Stimulated activated naive CD8-positive, alpha-beta T cell treated with anti-CD3 and anti-CD28 coated beads, Interleukin-15, Interleukin-2, amounts not matched to agents 100 ng/mL and 50 ng/mL, for 24 hours (primary cell): ENCODE measurements at regions not wholly inside any gene's neighbourhood (a gene's known extent, or its start where the extent isn't known, plus 50 kb on each side); places are given as distances from the start of the nearest gene placed in this dataset.

Experiments used
- H3K27ac Mint-ChIP-seq: one replicate; pipeline ENCODE4 v1.8.0; 2021; ENCODE audit warnings: mild to moderate bottlenecking, mixed read lengths
- H3K27me3 Mint-ChIP-seq: one replicate; pipeline ENCODE4 v1.8.0; 2021; ENCODE audit warnings: mixed read lengths
- H3K36me3 Mint-ChIP-seq: one replicate; pipeline ENCODE4 v1.8.0; 2021; ENCODE audit warnings: low read depth, mixed read lengths
- H3K4me1 Mint-ChIP-seq: one replicate; pipeline ENCODE4 v1.8.0; 2021; ENCODE audit warnings: low read depth, mixed read lengths
- H3K4me3 Mint-ChIP-seq: one replicate; pipeline ENCODE4 v1.8.0; 2021; ENCODE audit warnings: mild to moderate bottlenecking, mixed read lengths
- H3K9me3 Mint-ChIP-seq: one replicate; pipeline ENCODE4 v1.8.0; 2021; ENCODE audit warnings: mixed read lengths

DNA sequence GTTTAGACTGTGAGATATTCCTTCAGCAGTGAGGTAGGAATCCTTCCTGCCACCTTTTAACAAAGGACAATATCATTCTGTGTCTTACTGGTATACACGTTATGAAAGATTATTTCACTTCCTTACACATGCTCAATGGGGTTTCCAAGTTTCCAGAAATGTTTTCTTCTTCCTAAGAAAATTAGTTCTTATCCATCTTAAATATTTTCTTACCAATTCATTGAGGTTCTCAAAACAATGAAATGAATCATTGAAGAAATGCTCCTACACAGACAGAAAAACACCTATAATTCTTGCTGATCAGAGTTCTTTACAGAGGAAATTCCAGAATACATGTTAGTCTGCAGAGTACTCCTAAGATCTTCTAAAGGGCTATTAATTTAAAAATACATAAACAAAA is 51.4 kb upstream of the SEC61G start:
- no peaks in the 10 kb centered on the region for H3K27me3 Mint-ChIP-seq
- no peaks in the 10 kb centered on the region for H3K4me1 Mint-ChIP-seq
- no peaks in the 10 kb centered on the region for H3K36me3 Mint-ChIP-seq
- H3K9me3 Mint-ChIP-seq = no peaks in the 10 kb centered on the region
- H3K27ac Mint-ChIP-seq = no peak overlapping the region
- H3K4me3 Mint-ChIP-seq = no peak overlapping the region

DNA sequence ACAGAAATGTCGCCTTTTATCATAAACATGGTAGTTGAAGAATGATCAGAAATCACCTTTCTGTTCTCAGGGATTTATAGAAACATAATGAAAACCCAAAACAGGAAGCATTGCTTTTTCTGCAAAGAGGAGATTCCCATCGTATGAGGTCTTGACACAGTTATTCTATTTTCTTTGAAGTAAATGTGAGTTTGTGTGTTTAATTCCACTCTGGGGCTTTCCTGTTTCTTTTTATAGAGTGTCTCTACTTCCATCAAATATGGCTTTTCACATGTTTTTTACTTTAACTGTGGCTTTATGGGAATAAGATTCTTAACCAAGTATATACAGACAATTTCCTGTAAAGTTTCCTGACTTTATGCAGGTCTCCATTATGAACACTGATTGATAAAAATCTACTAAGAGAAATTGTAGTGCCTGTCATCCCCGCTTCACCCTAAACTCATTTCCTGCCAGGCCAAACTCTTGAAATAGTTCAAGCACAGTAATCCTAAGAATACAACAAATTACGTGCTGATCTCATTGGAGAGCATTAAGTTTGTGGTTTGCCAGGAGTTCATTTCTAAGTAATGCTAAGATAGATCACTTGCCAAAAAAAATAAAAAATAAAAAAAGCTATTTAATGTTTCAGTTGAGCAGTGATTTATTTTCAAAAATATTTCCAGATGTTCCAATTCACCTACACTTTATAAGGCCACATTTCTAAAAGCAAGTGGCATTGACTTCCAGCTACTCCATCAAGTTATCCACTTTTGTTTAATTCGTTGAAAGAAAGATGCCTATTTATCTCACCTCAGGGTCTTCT is 52.2 kb upstream of the SEC61G start:
- H3K4me1 Mint-ChIP-seq = no peaks in the 10 kb centered on the region
- H3K9me3 Mint-ChIP-seq = no peaks in the 10 kb centered on the region
- no peak overlapping the region for H3K4me3 Mint-ChIP-seq
- H3K27me3 Mint-ChIP-seq = no peaks in the 10 kb centered on the region
- H3K36me3 Mint-ChIP-seq = no peaks in the 10 kb centered on the region
- H3K27ac Mint-ChIP-seq = no peak overlapping the region

DNA sequence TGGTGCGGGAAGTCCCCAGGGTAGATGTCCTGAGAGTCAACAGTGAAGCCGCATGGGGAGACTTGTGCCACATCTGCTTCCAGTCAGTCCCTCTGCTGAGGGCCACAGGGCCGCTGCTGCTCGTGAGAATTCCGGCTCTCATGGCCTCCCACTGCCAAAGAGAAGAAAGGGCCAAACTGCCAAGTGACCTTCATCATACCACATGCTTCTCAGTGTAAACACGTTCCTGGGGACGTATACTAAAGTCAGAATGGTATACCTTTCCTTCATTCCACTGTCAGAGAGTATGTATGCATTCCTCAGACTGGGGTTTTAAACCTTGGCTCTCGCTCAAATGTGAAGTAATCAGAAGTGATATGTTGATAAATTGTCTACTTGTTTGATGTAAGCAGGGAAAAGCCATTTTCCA is 52.8 kb upstream of the SEC61G start:
- no peaks in the 10 kb centered on the region for H3K9me3 Mint-ChIP-seq
- H3K27me3 Mint-ChIP-seq = no peaks in the 10 kb centered on the region
- H3K36me3 Mint-ChIP-seq = no peaks in the 10 kb centered on the region
- no peak overlapping the region for H3K4me3 Mint-ChIP-seq
- H3K27ac Mint-ChIP-seq = no peak overlapping the region
- H3K4me1 Mint-ChIP-seq = no peaks in the 10 kb centered on the region

DNA sequence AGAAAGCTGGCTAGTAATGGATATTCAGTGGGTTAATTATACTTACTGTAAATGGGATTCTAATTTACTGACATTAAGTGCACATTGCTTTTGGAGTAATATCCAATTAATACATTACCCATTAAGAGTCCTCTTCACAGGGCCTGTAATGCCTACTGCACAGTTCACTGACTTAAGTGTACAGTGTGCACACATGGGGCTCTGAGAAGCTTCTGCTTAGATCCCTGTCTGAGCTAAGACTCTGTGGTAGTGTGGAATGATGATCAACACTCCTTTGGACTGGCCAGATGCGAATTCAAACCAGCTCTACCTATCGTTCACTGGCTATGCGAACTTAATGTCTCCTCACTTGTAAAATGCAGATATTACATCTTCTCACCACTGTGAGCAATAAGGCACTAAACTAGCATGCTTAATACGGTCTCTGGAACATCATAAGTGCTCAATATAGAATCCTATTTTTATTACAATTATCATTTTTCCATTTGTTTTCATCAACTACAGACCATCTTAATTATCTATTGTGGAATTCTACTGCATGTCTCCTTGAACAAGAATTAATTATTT is 53.8 kb upstream of the SEC61G start:
- Mint-ChIP-seq H3K27me3 (no peaks in the 10 kb centered on the region), H3K4me3 (no peak overlapping the region), H3K36me3 (no peaks in the 10 kb centered on the region), H3K9me3 (no peaks in the 10 kb centered on the region), H3K4me1 (no peaks in the 10 kb centered on the region), H3K27ac (no peak overlapping the region)

DNA sequence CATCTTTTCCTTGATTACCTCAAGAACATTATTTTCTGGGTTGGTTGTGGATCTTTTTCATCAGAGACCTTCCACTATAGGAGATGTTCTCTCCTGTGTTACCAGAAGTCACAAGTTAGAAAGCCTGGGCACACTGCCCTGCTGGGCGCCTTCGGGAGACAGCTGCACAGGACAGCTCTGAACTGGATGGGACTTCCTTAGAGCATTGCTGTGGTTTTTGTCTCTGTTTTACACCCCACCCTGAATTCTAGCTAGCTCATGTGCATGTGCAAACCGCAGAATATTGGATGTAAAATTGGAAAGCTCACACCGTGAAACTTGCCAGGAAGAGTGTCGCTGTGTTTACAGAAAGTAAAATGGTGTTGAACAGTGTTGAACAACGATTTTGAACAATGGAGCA is 54.4 kb upstream of the SEC61G start:
- no peaks in the 10 kb centered on the region for H3K4me1 Mint-ChIP-seq
- peaks cover 4% of the 10 kb centered on the region for H3K27me3 Mint-ChIP-seq
- no peaks in the 10 kb centered on the region for H3K9me3 Mint-ChIP-seq
- H3K4me3 Mint-ChIP-seq = no peak overlapping the region
- no peak overlapping the region for H3K27ac Mint-ChIP-seq
- no peaks in the 10 kb centered on the region for H3K36me3 Mint-ChIP-seq

DNA sequence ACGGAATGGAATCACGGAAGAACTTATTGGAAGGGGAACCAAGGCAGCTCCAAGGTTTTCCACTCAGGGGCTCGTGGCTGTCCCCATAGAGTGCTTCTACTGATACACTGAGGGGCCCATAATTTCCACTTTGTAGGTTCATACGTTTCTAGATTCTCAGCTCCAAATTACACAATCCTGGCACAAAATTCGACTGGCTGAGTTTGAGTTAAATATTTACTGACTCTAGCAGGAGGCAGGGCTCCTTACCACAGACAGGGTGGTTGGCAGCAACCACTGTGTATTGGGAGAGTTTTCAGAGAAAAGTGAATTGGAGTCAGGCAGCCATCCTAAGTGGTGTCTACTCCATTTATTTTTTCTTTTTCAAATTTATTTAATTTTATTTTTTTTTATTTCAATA is 55.4 kb upstream of the SEC61G start:
- no peaks in the 10 kb centered on the region for H3K9me3 Mint-ChIP-seq
- peaks cover 4% of the 10 kb centered on the region for H3K27me3 Mint-ChIP-seq
- H3K4me1 Mint-ChIP-seq = no peaks in the 10 kb centered on the region
- no peaks in the 10 kb centered on the region for H3K36me3 Mint-ChIP-seq
- no peak overlapping the region for H3K27ac Mint-ChIP-seq
- no peak overlapping the region for H3K4me3 Mint-ChIP-seq

DNA sequence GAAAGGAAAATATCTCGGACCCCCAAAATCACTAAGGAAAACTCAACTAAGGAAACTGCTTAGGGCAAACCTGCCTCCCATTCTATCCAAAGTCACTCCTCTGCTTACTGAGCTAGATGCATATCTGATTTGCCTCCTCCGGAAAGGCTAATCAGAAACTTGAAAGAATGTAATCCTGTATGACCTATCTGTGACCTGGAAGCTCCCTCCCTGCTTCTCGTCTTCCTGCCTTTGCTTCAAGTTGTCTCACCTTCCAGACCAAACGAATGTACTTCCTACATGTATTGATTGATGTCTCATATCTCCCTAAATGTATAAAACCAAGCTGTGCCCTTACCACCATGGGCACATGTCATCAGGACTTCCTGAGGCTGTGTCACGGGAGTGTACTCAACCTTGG is 58.1 kb upstream of the SEC61G start:
- H3K36me3 Mint-ChIP-seq = no peaks in the 10 kb centered on the region
- no peak overlapping the region for H3K27ac Mint-ChIP-seq
- H3K9me3 Mint-ChIP-seq = no peaks in the 10 kb centered on the region
- no peaks in the 10 kb centered on the region for H3K4me1 Mint-ChIP-seq
- H3K27me3 Mint-ChIP-seq = peaks cover 10% of the 10 kb centered on the region
- H3K4me3 Mint-ChIP-seq = no peak overlapping the region

DNA sequence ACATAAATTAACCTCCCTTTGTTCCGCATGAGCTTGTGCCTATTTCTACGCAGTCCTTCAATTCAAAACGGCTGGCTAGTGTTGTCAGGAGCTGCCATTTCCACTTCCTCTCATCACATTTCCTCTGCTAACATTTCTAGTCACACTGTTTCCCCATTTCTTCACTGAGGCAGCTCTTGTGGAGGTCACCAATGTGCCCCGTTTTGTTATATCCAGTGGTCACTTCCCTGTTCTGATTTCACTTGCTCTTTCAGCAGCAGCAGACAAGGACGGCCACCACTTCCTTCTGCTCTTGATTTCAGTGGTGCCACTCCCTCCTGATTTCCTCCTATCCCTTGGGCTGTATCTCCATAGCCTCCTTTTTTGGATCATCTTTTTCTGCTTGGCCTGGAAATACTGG is 64.8 kb upstream of the SEC61G start:
- peaks cover 46% of the 10 kb centered on the region for H3K27me3 Mint-ChIP-seq
- no peaks in the 10 kb centered on the region for H3K4me1 Mint-ChIP-seq
- no peak overlapping the region for H3K27ac Mint-ChIP-seq
- H3K36me3 Mint-ChIP-seq = no peaks in the 10 kb centered on the region
- no peak overlapping the region for H3K4me3 Mint-ChIP-seq
- H3K9me3 Mint-ChIP-seq = peaks cover 3% of the 10 kb centered on the region

DNA sequence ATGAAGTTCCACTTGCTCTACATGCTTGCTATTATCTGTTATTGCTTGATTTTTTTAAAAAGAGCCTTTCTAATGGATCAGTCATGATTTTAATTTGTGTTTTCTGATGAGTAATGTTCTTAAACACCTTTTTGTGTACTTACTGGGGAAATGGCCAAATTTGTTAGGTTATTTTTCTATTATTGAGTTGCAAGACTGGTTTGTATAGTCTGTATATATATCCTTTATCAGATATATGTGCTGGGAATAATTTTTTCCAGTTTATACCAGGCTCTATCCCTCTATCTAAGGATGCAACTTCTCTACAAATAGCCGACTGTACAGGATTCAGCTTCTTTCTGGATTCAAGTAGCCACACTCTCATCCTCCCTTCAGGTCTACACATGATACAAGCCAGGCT is 65.6 kb upstream of the SEC61G start:
- Mint-ChIP-seq H3K36me3 (no peaks in the 10 kb centered on the region), H3K4me3 (no peak overlapping the region), H3K27ac (no peak overlapping the region), H3K9me3 (peaks cover 3% of the 10 kb centered on the region), H3K27me3 (peaks cover 45% of the 10 kb centered on the region), H3K4me1 (no peaks in the 10 kb centered on the region)

DNA sequence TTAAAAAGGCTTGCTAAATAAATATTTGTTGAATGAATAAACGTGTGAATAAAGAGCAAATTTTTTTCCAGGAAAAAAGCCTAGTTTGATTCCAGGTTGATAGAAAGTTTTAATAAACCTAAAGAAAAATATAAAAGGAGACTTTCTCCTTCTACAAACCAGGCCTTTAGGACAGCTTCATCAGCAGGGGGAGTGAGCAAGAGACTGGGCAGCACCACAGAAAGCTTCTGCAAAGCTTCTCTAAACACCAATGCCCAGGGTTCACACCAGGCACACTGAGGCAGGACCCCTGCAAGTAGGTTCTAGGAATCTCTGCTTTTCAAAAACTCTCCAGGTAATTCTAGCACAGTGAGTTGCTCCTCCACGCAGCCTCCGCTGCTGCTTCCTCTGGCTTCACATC is 66.4 kb upstream of the SEC61G start:
- Mint-ChIP-seq H3K9me3 (peaks cover 3% of the 10 kb centered on the region), H3K4me1 (no peaks in the 10 kb centered on the region), H3K36me3 (no peaks in the 10 kb centered on the region), H3K4me3 (no peak overlapping the region), H3K27ac (no peak overlapping the region), H3K27me3 (peaks cover 42% of the 10 kb centered on the region)

DNA sequence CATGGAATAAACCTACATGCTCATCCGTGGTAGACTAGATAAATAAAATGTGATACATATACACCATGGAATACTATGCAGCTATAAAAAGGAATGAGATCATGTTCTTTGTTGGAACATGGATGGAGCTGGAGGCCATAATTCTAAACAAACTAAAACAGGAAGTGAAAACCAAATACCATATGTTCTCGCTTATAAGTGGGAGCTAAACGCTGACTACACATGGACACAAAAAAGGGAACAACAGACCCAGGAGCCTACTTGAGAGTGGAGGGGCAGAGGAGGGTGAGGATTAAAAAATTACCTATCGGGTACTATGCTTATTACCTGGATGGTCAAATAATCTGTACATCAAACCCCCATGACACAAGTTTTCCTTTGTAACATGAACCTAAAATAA is 68.7 kb upstream of the SEC61G start:
- peaks cover 8% of the 10 kb centered on the region for H3K9me3 Mint-ChIP-seq
- peaks cover 46% of the 10 kb centered on the region for H3K27me3 Mint-ChIP-seq
- H3K27ac Mint-ChIP-seq = no peak overlapping the region
- no peaks in the 10 kb centered on the region for H3K36me3 Mint-ChIP-seq
- no peaks in the 10 kb centered on the region for H3K4me1 Mint-ChIP-seq
- no peak overlapping the region for H3K4me3 Mint-ChIP-seq

DNA sequence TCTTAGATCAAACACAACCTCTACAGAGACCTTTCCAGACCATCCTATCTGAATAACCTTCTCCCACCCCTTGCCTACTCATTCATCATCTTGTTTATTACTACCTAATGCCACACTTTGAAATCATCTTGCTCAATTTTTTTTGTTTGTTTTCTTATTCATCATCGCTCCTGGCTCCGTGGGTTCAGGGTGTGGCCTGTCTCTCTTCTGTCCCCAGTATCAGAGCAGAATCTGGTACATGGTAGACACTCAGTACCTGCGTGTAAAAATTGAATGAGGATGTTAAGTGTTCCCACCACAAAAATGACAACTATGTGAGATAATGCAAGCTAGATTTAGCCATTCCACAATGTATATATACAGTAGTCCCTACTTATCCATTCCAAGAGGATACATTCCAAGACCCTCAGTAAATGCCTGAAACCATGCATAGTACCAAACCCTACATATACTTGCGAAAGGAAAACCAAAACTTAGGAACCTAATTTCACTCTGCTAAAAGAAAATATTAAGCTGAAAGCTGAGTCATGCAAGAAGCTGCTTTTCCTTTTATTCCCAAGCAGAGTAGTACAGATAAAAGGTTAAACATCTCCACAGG is 72.1 kb upstream of the SEC61G start:
- H3K36me3 Mint-ChIP-seq = no peaks in the 10 kb centered on the region
- no peak overlapping the region for H3K27ac Mint-ChIP-seq
- no peaks in the 10 kb centered on the region for H3K4me1 Mint-ChIP-seq
- no peak overlapping the region for H3K4me3 Mint-ChIP-seq
- peaks cover 20% of the 10 kb centered on the region for H3K27me3 Mint-ChIP-seq
- H3K9me3 Mint-ChIP-seq = peaks cover 8% of the 10 kb centered on the region

DNA sequence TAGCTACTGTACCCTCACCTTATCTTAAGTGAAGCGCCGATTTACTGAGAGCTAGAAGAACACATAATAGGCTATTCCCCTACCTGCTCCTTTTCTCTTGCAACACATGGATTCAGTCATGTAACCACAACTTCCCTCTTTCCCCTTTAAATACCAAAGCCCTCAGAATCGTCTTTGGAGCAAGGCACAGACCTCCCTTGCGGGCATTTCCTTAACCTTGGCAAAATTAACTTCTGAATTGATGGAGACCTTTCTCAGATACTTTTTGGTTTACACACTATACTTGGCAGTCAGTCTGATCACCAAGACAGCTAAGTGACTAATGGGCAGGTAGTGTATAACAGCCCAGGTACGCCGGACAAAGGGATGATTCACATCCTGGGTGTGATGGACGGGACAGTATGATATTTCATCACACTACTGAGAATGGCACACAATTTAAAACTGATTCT is 72.7 kb upstream of the SEC61G start:
- H3K36me3 Mint-ChIP-seq = no peaks in the 10 kb centered on the region
- H3K27me3 Mint-ChIP-seq = peaks cover 16% of the 10 kb centered on the region
- peaks cover 7% of the 10 kb centered on the region for H3K9me3 Mint-ChIP-seq

DNA sequence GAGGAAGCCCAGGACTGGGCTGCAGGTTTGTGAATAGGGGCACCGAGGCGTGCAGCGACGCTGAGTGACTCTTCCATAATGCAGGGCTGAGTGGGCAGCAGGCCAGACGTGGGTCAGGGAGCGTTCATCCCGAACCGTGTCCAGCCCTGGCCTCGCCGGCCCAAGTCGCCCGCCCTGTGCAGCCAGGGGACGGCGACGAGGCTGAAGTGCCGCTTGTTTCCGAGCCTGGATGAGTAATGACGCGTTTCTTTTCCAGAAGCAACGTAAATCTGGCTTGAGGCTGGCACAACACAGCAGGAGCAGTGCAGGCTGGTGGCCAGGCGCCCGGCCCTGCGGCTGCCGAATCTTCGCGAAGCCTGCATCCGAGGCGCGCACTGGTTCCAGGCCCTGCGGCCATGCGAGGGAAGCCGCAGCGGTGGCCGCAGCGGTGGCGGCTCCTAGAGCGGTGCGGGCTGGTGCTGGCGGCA is 74.0 kb upstream of the SEC61G start:
- Mint-ChIP-seq H3K9me3 (peaks cover 5% of the 10 kb centered on the region), H3K4me1 (no peaks in the 10 kb centered on the region)

More for the DNA sequence above, 72.7 kb upstream of the SEC61G start:
- no peak overlapping the region for H3K4me3 Mint-ChIP-seq
- no peaks in the 10 kb centered on the region for H3K4me1 Mint-ChIP-seq
- H3K27ac Mint-ChIP-seq = no peak overlapping the region

DNA sequence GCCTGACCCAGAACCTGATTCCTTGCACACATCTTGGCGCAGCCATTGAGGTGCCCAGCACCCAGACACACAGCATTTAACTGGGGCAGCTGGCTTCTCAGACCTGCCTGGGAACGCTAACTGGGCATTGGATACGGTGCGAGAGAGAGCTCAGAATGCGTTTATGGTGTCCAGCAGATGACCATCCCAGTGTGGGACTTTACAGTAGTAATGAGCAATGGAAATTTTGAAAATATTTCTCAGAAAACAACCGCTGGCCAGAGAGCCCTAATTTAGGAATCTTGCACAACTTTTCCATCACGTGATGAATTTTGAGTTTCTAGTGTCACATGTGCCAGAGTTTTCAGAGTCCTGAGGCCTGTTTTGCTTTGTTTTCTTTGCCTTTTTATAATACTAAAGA is 78.2 kb upstream of the SEC61G start:
- no peaks in the 10 kb centered on the region for H3K4me1 Mint-ChIP-seq
- H3K27me3 Mint-ChIP-seq = peaks cover 3% of the 10 kb centered on the region
- H3K36me3 Mint-ChIP-seq = no peaks in the 10 kb centered on the region
- no peak overlapping the region for H3K4me3 Mint-ChIP-seq
- H3K9me3 Mint-ChIP-seq = no peaks in the 10 kb centered on the region
- no peak overlapping the region for H3K27ac Mint-ChIP-seq

More for the DNA sequence above, 74.0 kb upstream of the SEC61G start:
- no peak overlapping the region for H3K4me3 Mint-ChIP-seq
- H3K27ac Mint-ChIP-seq = no peak overlapping the region
- H3K27me3 Mint-ChIP-seq = peaks cover 10% of the 10 kb centered on the region
- no peaks in the 10 kb centered on the region for H3K36me3 Mint-ChIP-seq
